ENCODE measurements at regions not wholly inside any gene's neighbourhood (a gene's known extent, or its start where the extent isn't known, plus 50 kb on each side); places are given as distances from the start of the nearest gene placed in this dataset.

DNA sequence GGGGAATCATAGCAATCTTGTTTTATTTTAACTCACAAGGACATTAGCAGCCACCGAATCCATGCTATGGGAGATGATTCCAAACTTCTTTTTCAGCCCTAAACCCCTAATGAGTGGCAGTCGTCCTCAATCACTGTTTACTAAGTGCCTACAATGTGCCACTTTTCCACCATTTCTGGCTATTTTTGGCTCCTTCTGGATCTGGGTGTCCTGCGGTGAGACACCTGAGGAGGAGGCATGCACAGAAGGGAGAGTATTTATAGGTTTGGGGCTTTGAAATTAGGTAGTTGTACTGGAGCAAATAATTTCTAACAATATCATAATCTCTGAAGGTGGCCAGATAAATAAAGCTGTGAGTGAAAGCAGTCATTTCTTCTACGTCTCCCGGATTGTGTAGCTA, 1125.6 kb downstream of the BCL11B start:
- DNase-seq, result no peak

DNA sequence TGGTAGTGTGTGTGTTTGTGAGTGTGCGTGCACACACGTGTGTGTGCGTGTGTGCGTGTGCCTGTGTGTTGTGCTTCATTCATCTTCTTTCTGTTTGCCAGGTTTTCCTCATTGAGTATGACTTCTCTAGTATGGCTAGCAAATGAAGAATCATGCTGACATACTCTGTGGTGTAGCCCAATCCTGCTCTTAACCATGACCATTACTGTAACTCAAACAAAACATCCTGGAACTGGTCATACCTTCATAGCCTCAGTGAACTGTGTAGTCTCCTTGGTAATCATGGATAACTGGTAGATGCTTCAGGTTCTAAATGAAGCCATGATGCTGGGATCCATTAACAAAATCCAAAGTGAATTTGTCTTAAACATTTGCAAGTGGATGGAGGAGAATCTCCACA, 1117.7 kb downstream of the BCL11B start:
- DNase-seq, result no peak

DNA sequence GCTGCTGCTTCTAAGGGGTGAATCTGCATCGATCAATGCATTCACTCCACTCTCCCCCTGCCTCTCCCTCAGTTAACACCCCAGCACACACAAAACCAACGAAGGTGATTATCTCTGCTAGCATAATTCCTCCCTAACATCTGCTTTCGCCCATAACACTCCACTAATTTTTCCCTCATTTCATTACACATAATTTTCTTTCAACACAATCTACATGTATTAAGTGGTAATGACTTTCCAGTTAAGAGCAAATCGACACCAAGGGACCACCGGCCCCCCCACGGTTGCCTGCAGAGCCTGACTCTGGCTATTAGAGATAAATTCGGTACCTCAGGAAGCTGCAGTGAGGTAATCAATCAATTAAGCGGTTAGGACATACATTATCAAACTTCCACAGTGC, 1115.6 kb downstream of the BCL11B start:
- DNase-seq, result no peak

DNA sequence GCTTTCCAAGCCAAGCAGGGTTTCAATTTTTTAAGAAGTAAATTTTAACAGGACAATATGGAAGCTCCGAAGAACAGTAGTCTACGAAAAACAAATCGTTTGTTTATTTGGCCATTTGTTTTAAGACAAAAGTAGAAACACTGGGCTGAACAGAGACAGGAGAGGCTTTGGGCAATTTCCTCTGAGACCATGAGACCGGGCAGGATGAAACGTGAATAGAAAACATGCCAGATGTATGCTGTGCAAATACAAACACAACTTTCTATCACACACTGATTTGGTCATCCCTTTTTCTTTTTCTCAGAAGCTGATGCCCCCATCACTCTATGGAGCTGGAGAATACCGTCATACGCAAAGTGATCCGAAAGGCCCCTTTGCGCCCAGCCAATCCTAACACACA, 1111.1 kb downstream of the BCL11B start:
- DNase-seq, result no peak

DNA sequence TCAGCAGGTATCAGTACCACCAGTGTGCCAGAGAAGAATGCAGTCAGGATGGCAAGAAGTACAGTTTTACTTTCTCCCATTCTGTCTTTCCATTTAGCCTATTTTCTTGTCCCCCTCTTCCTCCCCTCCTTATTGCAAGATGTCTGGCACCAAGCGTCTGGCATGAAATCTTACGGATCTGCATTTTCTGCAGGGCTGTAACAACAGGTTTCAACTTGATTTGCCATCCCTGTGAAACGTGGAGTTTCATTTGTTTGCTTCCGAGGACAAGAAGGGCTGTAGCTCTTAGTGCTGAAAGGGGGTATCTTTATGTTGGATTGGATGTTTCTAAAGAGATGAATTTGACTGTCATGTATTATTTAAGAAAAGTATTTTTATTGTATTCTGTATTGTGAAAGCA, 1110.6 kb downstream of the BCL11B start:
- no peak for DNase-seq

DNA sequence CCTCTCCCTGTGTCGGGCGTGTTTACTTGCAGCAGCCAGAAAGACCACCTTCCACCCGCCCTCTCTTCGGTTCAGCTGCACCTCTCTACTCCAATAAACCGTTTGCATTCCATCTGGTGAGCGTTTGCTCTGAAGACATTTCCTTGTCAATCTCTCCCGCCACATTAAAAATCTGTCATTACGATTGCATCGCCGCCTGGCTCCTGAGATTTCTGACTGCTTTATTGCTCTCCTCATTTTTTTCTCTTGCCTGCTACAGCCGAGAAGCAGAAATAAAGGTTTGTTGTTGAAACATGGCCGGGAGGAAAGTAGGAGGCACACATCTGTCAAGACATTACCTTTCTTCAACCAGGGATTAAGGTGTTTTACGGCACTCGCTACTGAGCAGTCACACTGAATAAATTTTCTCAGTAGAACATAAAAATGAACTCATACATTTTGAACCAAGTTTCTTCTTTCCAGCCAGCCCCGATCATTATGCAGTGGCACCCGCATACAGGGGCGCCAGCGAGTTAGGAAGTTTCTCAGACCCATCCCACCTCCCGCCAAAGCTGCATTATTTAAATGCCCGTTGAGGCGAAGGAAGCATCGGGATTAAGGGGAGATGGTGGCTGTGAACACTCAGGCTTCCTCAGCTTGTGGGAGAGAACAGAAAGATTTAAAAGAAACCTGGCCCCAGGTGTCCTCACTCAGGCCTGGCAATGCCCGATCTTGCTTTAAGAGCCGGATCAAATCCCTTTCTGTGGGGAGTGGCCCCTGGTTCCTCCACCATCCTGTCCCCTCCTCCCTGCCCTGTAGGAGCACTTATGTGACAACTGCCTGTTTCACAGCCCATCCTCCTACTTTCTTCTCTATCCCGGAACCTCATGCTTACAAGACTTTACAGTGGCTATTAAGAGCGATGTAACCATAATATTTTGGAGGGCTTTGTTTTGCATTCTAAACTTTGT, 1108.9 kb downstream of the BCL11B start:
- DNase-seq, result no peak

DNA sequence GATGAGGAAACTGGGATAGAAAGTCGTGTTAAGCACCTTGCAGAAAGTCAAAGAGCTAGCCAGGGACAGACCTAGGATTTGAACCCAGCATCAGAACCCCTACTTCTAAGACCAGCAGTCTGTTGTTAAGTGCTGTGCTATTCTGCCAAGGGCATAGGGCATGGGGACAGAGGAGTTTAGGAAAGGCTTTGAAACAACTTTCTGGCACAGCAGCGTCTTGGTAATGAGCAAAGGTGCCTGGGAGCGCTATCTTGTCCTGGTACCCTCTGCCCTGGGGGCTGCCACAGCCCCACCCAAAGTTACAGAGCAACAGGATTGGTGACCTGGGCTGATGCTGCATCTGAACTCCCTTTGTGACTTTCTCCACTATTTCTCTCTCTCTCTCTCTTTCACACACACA, 1108.1 kb downstream of the BCL11B start:
- no peak for DNase-seq

DNA sequence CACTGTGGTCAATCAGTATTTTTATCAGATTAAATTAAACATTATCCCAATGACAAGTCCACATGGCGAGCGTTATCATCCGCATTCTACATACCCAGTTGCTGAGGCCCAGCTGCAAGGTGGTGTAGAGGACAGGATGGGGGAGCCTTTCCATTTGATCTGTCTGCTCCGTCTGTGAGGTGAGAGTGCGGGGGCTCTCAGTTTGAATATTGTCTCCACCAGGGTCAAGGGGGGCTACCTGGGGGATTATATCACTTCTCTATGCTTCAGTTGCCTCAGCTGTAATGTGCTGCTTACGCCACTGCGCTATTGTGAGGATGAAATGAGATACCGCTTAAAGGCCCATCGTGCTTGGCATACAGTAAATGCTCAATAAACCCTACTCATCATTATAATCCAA, 1106.0 kb downstream of the BCL11B start:
- DNase-seq, result no peak

DNA sequence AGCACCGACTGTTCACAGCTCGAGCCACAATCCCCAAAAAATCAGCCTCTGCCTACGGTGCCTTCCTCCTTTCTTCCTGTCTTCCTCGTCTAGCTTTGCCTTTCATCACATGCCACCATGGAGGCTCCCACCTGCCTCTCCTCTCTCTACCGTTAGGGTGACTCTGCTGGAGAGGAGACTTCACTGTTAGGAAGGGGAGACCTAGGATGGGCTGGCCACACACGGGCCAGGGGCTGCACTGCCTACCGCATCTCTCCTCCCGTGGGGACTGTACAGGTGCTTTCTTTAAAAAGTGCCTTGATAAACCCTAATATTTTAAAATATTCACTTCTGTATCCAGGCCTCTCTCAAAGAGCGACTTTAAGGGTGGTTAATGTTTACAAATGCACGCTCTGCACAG, 1104.7 kb downstream of the BCL11B start:
- DNase-seq, result no peak

DNA sequence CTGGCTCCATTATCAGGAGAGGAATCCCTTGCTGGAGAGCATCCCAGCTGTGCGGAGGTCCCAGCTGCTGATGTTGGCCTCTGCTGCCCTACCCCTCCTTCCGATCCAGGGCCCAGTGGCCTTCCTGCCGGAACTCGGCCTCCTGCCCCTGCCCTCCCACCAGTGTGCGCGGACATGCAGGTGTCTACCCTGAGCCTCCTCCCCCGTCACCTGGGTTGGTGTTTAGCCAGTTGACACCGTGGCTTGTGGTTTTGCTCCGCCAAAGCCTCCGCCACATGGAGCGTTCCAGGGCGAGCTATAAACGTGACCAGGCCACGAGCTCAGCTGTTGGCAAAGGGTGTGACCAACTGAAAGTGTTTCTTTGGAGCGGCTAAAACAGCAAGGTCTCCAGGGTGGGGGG, 1104.3 kb downstream of the BCL11B start:
- DNase-seq, result no peak

DNA sequence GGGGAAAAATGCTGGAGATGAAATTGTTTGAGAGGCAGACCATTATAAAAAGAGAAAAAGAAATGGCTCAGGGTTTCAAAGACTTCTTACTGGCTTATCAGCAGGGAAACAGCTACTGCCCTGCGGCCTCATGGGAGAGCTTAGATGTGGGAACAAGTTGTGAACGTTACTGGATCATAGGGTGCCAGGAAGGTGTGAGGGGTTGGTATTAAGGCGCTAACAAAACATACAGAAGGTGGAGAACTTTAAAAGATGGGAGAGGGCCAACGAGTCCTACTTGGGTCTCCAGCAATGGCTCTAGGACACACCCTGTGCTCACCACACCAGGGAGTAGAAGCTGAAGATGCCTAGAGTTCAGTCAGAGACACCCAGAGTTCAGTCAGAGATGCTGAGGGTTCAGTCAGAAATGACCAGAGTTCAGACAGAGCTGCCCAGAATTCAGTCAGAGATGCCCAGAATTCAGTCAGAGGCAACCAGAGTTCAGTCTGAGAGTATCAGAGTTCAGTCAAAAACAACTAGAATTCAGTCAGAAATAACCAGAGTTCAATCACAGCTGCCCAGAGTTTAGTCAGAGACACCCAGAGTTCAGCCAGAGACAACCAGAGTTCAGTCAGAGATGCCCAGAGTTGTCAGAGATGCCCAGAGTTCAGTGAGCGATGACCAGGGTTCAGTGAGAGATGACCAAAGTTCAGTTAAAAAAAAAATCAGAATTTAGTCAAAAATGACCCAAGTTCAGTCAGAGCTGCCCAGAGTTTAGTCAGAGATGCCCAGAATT, 1103.6 kb downstream of the BCL11B start:
- no peak for DNase-seq

DNA sequence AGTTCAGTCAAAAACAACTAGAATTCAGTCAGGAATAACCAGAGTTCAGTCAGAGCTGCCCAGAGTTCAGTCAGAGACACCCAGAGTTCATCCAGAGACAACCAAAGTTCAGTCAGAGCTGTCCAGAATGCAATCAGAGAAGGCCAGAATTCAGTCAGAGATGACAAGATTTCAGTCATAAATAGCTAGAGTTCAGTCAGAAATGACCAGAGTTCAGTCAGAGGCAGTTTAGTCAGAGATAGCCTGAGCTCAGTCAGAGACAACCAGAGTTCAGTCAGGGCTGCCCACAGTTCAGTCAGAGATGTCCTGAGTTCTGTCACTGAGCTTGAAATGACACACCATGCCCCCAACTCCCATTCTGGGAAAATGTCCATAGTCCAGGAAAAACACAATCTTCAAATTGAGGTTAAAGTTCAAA, 1102.8 kb downstream of the BCL11B start:
- DNase-seq, result no peak

DNA sequence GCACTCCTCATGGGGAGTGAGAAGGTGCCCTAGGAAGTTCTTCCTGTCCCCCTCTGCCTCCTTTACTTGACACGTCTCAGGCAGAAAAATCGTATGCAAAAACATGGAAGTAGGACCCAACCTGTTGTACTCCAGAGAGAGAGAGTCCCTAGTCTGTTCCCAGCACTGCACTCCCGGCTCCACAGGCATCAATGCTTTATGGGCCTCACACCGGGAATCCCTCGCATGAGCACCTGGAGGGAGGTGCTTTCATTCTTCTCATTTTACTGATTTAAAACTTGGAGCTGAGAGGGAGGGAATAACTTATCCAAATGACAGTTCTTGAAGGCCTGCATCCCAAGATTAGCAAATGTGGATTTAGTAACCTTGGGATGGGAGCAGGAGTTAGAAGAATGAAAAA, 1101.4 kb downstream of the BCL11B start:
- no peak for DNase-seq

DNA sequence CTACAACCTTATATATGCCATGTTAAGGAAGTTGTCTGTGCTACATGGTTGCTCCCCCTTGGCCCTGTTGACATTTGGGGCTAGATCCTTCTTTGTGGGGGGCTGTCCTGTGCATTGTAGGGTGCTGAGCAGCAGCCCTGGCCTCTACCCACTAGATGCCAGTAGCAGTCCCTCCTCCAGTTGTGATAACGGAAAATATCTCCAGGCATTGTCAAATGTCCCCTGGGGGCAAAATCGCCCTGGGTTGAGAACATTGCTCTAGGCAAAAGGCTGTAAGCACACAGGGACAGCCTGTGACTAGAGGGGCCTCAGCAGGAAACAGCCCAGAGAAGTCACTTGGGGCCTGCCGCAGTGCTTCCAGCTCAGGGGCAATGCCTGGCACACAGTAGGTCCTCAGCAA, 1100.3 kb downstream of the BCL11B start:
- DNase-seq, result no peak

DNA sequence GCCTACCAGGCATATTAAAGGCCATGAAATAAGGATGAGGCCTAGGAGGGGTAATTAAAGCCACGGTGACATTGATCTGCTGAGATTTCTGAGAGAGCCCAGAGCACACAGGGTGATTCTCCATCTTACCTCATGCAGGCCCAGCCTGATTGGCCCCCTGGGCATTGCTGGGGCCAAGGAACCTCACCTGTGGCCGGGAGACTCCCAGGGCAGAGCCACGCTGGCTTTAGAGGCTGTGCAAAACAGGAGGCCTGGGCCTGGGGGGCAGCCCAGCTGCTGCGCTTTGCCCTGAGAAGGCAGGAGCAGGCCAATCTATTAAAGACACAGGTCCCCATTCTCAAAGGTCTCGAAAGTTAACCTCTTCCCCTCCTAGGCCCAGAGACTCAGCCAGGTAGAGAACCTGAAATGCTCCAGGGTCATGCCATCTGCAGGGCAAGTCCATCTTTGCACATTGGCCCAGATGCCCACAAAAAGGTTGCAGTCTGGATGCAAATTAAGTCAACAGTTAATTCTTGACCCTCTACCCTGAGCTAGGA, 1099.7 kb downstream of the BCL11B start:
- no peak for DNase-seq

DNA sequence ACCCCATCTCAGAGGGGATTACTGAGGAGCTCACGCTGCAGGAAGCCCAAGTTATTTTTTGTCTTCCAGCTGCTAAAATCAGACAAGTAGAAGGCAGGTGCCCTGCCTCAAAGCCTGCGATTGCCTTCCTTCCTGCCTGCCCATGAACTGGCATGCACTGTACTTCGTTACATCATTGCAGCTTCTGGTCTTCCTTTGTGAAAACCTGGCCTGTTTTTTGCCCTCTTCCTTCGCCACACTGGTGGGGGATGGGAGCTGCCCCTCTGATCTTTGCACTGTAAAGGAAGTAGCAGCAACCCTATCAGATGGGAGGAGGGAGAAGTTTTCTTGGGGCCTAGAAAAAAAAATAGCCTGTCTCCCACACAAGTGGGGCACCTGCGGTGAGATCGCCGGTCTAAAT, 1098.7 kb downstream of the BCL11B start:
- DNase-seq, result no peak

DNA sequence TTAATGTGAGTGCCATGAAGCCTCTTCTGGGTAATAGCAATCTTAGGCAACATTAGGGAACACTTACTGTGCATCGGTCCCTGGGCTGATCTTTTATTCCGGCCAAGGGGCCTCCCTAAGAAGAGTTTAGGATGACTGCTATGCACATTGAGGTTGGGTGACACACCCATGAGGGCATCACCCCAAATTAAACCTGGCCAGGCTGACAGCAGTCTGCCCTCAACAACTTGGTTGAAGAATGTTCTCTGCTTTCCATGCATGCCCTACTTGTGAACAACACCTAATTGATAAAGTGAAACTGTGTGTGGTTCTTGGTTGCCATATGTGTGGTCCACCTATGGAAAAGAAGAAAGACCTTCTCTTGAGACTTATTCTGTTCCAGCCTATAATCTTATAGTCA, 1098.0 kb downstream of the BCL11B start:
- no peak for DNase-seq

DNA sequence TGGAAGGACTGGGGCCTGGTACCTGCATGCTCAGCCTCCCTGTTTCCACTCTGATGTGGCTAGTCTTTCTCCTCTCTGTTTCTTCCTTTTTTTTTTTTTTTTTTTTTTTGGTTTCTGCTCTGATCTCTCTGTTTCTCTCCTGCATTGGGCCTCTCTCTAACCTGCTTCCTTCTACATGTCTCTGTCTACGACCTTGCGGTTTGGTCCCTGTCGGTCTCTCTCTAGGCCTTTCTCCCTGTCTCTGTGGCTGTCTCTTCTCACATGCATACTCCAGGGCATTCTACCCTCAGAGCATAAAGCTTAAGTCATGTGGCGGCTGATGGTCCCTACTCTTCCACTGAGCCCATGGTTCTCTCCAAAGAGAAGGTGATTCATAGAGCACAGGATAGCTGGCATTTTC, 1096.6 kb downstream of the BCL11B start:
- no peak for DNase-seq

DNA sequence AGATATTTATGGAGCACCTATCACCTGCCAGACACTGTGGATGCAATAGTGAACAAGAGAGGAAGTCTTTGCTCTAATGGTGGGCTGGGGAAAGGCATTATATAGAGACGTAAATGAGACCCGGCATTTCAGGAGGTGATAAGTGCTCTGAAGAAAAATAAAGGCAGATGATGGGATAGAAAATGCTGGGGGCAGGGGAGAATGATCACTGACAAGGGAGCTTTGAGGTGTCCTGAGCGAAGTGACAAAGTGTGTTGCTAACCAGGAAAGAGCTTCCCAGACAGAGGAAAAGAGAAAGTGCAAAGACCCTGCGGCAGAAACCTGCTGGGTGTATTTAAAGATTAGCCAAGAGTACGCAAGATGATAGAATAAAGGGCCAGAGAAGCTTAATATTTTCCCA, 1096.1 kb downstream of the BCL11B start:
- no peak for DNase-seq

DNA sequence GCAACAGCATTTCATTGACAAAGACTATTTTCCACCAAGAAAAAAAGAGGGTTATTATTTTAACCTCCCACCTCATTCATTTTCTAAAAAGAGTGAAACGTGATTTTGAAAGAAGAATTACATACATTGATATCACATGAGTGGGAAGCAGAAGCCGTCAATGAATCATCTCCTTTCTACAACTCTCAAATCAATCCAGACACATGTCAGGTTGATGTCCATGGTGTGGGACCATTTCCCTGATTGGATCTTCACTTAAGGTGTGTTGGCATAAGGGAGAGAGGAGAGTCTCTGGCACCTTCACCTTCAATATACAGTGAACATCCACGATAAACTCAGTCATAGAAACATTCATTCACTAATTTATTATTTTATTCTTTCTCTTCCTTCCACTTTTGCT, 1095.1 kb downstream of the BCL11B start:
- DNase-seq, result no peak

DNA sequence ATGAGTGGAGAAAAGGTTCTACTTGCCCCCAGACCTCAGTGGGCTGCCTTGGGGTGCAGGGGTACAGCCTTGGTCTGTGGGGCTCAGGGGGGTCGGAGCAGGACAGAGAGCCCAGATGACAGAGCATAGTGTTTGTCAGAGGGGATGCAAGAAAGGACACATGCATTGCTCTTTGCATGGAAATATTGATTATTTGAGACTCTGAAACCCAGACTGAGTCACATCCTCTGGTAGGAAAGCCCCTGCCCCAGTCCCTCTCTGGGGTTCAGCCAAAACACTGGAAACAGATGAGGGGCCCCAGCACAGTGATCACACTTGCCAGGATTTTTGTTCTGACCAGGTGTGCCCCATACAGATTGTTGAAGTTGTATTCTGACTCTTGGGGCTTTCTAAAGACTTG, 1094.4 kb downstream of the BCL11B start:
- no peak for DNase-seq

DNA sequence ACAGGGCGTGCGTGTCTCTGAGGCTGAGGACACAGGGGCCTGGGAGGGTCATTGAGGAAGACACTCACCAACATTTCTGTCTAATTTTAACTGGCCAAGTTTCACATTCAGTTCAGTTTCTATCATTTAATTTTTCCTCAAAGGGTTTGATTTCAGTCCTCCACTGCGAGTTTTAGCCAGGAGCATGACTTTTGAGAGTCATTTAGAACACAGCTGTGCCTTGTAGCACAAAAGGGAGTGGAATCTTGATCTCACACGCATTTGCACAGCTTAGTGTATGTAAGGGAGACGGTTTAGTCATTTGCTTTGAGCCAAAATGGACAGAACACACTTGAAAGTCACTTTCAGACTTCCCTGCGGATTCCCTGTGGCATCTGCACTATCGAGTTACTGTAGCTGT, 1090.8 kb downstream of the BCL11B start:
- no peak for DNase-seq

DNA sequence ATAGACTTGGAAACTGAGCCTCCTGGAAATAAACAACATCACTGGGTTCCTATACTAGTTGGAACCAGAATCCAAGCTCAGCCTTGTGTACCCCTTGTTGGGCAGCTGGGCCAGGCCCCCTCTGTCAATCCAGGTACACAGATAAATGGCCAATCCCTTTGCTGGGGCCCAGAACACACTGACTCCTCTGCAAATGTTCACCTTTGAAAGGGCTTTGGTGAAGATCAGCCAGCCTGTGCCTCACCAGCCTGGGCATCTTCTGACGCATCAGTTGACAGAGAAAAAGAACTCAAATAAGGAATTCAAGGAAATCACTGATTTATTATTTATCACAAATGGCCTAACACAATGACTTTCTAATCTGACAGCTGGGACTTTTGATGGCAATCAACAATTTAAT, 1090.2 kb downstream of the BCL11B start:
- DNase-seq, result no peak
